Heart left ventricle (tissue), 16 donors: ENCODE measurements at regions not wholly inside any gene's neighbourhood (a gene's known extent, or its start where the extent isn't known, plus 50 kb on each side); places are given as distances from the start of the nearest gene placed in this dataset.

ENCODE experiments used
- ATAC-seq, 4 donors: fragments of 200-7000 bp; cut with Tn5 transposase; one replicate each; pipeline ENCODE4 v1.9.1; 2020 to 2022; ENCODE audit warnings: moderate library complexity in 4 of 4, mild to moderate bottlenecking in 3 of 4, moderate number of reproducible peaks in 1 of 4
- DNase-seq, 5 donors: peaks; one replicate each; pipeline ENCODE4 v3.0.0-alpha.2; 2020
- H3K27ac ChIP-seq, 12 donors: fragments of 200-600 bp; sonication (generic) in 4 of 12; one replicate each; pipeline versions ENCODE4 v1.5.0 to v1.8.0; 2016 to 2022; ENCODE audit warnings: mild to moderate bottlenecking in 2 of 12
- H3K27me3 ChIP-seq, 9 donors: fragments of 200-600 bp; sonication (generic) in 2 of 9; one replicate each; pipeline versions ENCODE4 v1.5.1 to v1.8.0; 2016 to 2022; ENCODE audit warnings: mild to moderate bottlenecking in 3 of 9
- H3K36me3 ChIP-seq, 9 donors: fragments of 200-600 bp; sonication (generic) in 2 of 9; one replicate each; pipeline versions ENCODE4 v1.5.0 to v1.8.0; 2018 to 2022; ENCODE audit warnings: mild to moderate bottlenecking in 2 of 9
- H3K4me1 ChIP-seq, 12 donors: fragments of 200-600 bp; sonication (generic) in 4 of 12; one replicate each; pipeline versions ENCODE4 v1.5.0 to v1.8.0; 2016 to 2022; ENCODE audit warnings: mild to moderate bottlenecking in 3 of 12
- H3K4me3 ChIP-seq, 12 donors: fragments of 200-600 bp; sonication (generic) in 4 of 12; one replicate each; pipeline versions ENCODE4 v1.5.0 to v1.8.0; 2017 to 2022; ENCODE audit warnings: mild to moderate bottlenecking in 9 of 12, moderate library complexity in 4 of 12
- H3K9me3 ChIP-seq, 12 donors: fragments of 200-600 bp; sonication (generic) in 4 of 12; one replicate each; pipeline versions ENCODE4 v1.5.0 to v1.8.0; 2016 to 2022; ENCODE audit warnings: mild to moderate bottlenecking in 1 of 12
- CTCF ChIP-seq, 12 donors: fragments of 200-600 bp; sonication (generic) in 4 of 12; IDR thresholded peaks; one replicate each; pipeline versions ENCODE4 v1.5.0 to v1.8.0; 2018 to 2022; ENCODE audit warnings: antibody characterized with exemption in 12 of 12, mild to moderate bottlenecking in 5 of 12
- POLR2A ChIP-seq, 2 donors: fragments of 450-650 bp; IDR thresholded peaks; one replicate each; pipeline ENCODE4 v1.6.1; 2017; ENCODE audit warnings: antibody characterized with exemption in 2 of 2, mild to moderate bottlenecking in 2 of 2, moderate library complexity in 2 of 2
- WGBS, 4 donors: extraction: QIAGEN DNeasy Blood & Tissue Kit in 2 of 4; methylation state at CpG; one replicate each; pipeline versions ENCODE4 v1.1.5 to v1.1.7; 2013 to 2018; 5-methylcytosine and 5-hydroxymethylcytosine counted together
- intact Hi-C, 10 donors: fragments of 100-400 bp; cut with DNase I; formaldehyde crosslinking; loops; one replicate each; pipeline versions ENCODE4 v1.11.1 to v1.14.2; 2022
- donor health status: ischemic (EF 13 %, LVEDD 7.1; RV severe dilation, severe dysfunction).
- donor health status: healthy with polysubstance abuse.
- donor health status: DM: no; HTN: yes; CAD: no.
- donor health status: DM: no; HTN: no; CAD: no.
- donor health status: ischemic (EF 25% LVEDD 6.9; RV normal size, moderate dysfunction).
- donor health status: ischemic (EF 25% LVEDD 5.7; RV mildly dilated, moderate dysfunction).
- donor health status: healthy.
- donor health status: DM: yes; HTN: yes; CAD: no.
- donor health status: ischemic (EF 35%, LVEDD 5.7; RV mildly dilated, moderate dysfunction).
- donor health status: nonischemic (EF 11% LVEDD 7.7; RV severe dilation, severe dysfunction).
- donor health status: DM: yes; HTN: yes; CAD: no.
- donor health status: PGD.
- donor health status: ischemic (EF 29% LVEDD 5.4; RV normal size, mild dysfunction).
- donor health status: nonischemic (EF 23%, LVEDD 6.1; RV moderate dilation, normal function).

- peak in 1 of 5 donors; percentile 55 for DNase-seq
- Histone ChIP-seq H3K4me1 (peaks cover 0 to 4% (median 0%) of the 10 kb centered on the region in 12 donors), H3K27me3 (no peaks in the 10 kb centered on the region), H3K4me3 (no peak overlapping the region), H3K9me3 (peaks cover 0 to 5% (median 0%) of the 10 kb centered on the region in 12 donors), H3K27ac (no peak overlapping the region), H3K36me3 (no peaks in the 10 kb centered on the region)
- WGBS, 4 donors, result 80 to 88% (median 83%) methylated on average over 8 of the region's 8 CpGs
- intact Hi-C loops, result no loop called here
- TF ChIP-seq POLR2A (IDR thresholded peaks at IDR 0.05) (no peak), CTCF (IDR thresholded peaks at IDR 0.05) (no peak)
- ATAC-seq, result no peak
These were observed 382.2 kb upstream of the KLF6 start for GRCh38 chr10:4167216-4167615.

DNA sequence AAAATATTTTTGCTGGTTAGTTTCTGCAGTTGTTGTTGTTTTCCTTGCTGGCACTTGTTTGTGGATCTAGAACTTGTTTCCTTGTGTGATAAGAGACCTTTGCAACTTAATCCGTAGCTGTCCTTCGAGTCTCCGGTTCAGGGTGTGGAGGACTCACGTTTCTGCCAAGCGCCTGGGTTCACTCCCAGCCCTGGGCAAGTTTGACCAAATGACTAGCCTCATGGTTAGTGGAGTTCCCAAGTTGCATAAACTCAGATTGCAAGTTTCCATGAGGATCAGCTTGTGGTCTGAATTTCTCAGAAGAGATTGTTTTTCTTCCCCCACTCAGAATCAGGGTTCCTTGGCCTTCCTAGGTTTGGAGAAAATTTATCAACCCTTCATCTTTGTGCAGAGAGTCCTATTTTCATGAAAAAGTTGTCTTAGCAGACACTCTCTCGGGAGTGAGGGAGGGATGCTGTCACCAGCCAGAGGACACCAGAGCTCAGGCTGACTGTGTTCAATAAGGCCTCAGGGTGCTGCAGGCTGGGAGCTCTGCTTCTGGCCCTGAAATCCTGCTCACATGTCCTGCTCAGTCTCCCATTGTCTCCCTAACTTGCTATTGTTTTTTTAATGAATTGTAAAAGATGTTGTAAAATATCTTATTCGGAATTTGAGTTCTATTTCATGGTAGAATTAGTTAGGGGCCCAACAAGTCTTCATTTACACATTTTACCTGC, 377.7 kb upstream of the KLF6 start:
- TF ChIP-seq CTCF (IDR thresholded peaks at IDR 0.05) (no peak), POLR2A (IDR thresholded peaks at IDR 0.05) (no peak)
- Histone ChIP-seq H3K4me1 (peaks cover 0 to 4% (median 0%) of the 10 kb centered on the region in 12 donors), H3K4me3 (no peak overlapping the region), H3K27ac (no peak overlapping the region), H3K27me3 (no peaks in the 10 kb centered on the region), H3K36me3 (no peaks in the 10 kb centered on the region), H3K9me3 (no peaks in the 10 kb centered on the region)
- DNase-seq (no peak), ATAC-seq (no peak)
- intact Hi-C loops, result no loop called here
- WGBS, 4 donors, result 92 to 97% (median 94%) methylated on average over 7 of the region's 7 CpGs

GRCh38 chr10:4159173-4159572, 374.2 kb upstream of the KLF6 start:
- no peak overlapping the region for H3K27ac ChIP-seq
- intact Hi-C loops, result no loop called here
- no peak overlapping the region for H3K4me3 ChIP-seq
- no peak for DNase-seq
- peaks cover 0 to 5% (median 0%) of the 10 kb centered on the region in 12 donors for H3K4me1 ChIP-seq
- TF ChIP-seq CTCF (IDR thresholded peaks at IDR 0.05), result no peak
- H3K36me3 ChIP-seq, result no peaks in the 10 kb centered on the region
- WGBS, 4 donors, result 97 to 98% (median 97%) methylated on average over 6 of the region's 6 CpGs
- no peaks in the 10 kb centered on the region for H3K27me3 ChIP-seq
- no peak for ATAC-seq
- H3K9me3 ChIP-seq, result no peaks in the 10 kb centered on the region

GRCh38 chr10:4154191-4154715, 369.2 kb upstream of the KLF6 start:
- TF ChIP-seq POLR2A (IDR thresholded peaks at IDR 0.05) (no peak), CTCF (IDR thresholded peaks at IDR 0.05) (no peak)
- Histone ChIP-seq H3K4me3 (no peak overlapping the region), H3K27ac (no peak overlapping the region), H3K36me3 (no peaks in the 10 kb centered on the region), H3K27me3 (no peaks in the 10 kb centered on the region), H3K4me1 (peaks cover 0 to 6% (median 0%) of the 10 kb centered on the region in 12 donors), H3K9me3 (no peaks in the 10 kb centered on the region)
- intact Hi-C loops, result no loop called here
- DNase-seq, result no peak
- ATAC-seq, result peak in 1 of 4 donors; percentile 29
- 44 to 61% (median 56%) methylated on average over 4 of the region's 4 CpGs for WGBS, 4 donors
